Transverse colon (tissue), 4 donors: ENCODE measurements at regions not wholly inside any gene's neighbourhood (a gene's known extent, or its start where the extent isn't known, plus 50 kb on each side); places are given as distances from the start of the nearest gene placed in this dataset.

ENCODE experiments used
- CTCF ChIP-seq, 5 experiments: fragments of 200-600 bp in 3 of 5; fragments of 450-650 bp in 2 of 5; sonication (generic) in 3 of 5; IDR thresholded peaks; 1 replicate in 2 of 5; 2 replicates in 3 of 5; pipeline ENCODE4 v1.5.1; 2016 to 2017; ENCODE audit warnings: antibody characterized with exemption in 5 of 5, inconsistent platforms in 3 of 5, mild to moderate bottlenecking in 2 of 5, moderate library complexity in 1 of 5
- EP300 ChIP-seq: sonication (generic); formaldehyde crosslinking; IDR thresholded peaks from one replicate; pipeline ENCODE4 v1.6.1; 2017; ENCODE audit warnings: antibody characterized with exemption, low read depth
- POLR2A ChIP-seq: fragments of 450-650 bp; IDR thresholded peaks from one replicate; pipeline ENCODE4 v1.6.1; 2016; ENCODE audit warnings: antibody characterized with exemption, mild to moderate bottlenecking, moderate library complexity
- POLR2AphosphoS5 ChIP-seq, 3 donors: sonication (generic); formaldehyde crosslinking; IDR thresholded peaks; one replicate each; pipeline ENCODE4 v1.6.1; 2016; ENCODE audit warnings: antibody characterized with exemption in 3 of 3

GRCh38 chr6:144741659-144742058 lies 456.5 kb downstream of the UTRN start:
- no peak for TF ChIP-seq CTCF (IDR thresholded peaks at IDR 0.05)
- TF ChIP-seq POLR2A, result no peak
- TF ChIP-seq POLR2AphosphoS5 (IDR thresholded peaks at IDR 0.05), result no peak
- TF ChIP-seq EP300, result no peak
